Skin of body (tissue), 1 donor: ENCODE measurements at regions not wholly inside any gene's neighbourhood (a gene's known extent, or its start where the extent isn't known, plus 50 kb on each side); places are given as distances from the start of the nearest gene placed in this dataset. TPM values are rescaled to one million over a fixed set of nuclear protein-coding genes. Genes with fewer than 3 reads are reported as not detected.

Experiments
- small RNA-seq: library from RNA; depleted of rRNA; stranded (forward); fragments of <200 nt; gene quantifications from one replicate; pipeline ENCODE3, GENCODE V24; 2014; ENCODE audit warnings: low replicate concordance

Small RNAs in the stretch of these regions (small RNA-seq; reads per million reads assigned to genes)
- gene AC108740.1 = not detected
